Fibroblast of skin of right biceps (primary cell): ENCODE measurements at regions not wholly inside any gene's neighbourhood (a gene's known extent, or its start where the extent isn't known, plus 50 kb on each side); places are given as distances from the start of the nearest gene placed in this dataset.
"Not testable (repeated sequence)": the region's sequence is repeated elsewhere in the genome, so short reads cannot be mapped to it uniquely, and the experiment has no call there.

Experiments used
- DNase-seq: peaks from one replicate; pipeline ENCODE4 v3.0.0-alpha.2; 2013

DNA sequence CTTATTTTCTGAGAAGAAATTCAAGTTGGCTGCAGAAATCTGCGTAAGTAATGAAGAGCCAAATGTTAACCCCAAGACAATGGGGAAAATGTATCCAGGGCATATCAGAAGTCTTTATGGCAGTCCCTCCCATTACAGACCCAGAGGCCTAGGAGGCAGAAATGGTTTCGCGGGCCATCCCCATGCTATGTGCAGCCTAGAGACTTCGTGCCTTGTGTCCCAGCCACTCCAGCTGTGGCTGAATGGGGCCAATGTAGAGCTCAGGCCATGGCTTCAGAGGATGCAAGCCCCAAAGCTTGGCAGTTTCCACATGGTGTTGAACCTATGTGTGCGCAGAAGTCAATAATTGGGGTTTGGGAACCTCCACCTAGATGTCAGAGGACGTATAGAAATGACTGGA is 131.9 kb downstream of the GPR37 start:
- DNase-seq: no peak

DNA sequence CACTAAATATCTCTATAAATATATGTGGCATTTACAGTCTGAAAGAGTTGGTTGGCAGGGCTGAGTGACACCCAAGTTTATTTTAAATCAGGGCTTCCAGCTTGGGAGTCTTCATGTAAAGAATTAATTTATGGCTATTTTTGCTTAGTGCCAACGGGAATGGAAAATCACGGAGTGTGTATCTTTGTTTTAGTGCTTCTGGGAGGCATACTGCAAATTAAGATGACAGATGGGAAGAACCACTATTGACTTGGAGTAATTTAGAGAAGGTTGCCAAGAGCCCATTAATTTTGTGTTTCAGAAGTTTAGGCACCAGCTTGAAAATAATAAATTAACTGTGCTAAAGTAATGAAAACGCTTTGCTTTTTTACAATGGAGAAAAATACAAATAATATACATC is 135.2 kb downstream of the GPR37 start:
- no peak for DNase-seq

DNA sequence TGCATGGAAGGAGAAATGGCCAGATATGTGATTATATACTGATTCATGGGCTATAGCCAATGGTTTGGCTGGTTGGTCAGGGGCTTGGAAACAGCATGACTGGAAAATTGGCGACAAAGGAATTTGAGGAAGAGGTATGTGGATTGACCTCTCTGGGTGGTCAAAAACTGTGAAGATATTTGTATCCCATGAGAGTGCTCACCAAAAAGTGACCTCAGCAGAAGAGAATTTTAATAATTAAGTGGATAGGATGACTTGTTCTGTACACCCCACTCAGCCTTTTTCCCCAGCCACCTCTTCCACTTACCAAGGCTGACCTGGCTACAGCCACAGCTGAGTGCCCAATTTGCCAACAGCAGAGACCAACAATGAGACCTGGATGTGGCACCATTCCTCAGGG is 146.7 kb downstream of the GPR37 start:
- DNase-seq: no peak

DNA sequence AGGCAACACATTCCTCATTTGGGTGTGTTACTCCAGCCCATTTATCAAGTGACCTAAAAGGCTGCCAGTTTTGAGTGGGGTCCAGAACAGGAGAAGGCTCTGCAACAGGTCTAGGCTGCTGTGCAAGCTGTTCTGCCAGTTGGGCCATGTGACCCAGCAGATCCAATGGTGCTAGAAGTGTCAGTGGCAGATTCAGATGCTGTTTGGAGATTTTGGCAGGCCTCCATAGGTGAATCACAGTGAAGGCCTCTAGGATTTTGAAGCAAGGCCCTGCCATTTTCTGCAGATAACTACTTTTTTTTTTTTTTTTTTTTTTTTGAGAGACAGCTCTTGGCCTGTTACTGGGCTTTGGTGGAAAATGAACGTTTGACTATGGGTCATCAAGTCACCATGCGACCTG is 147.5 kb downstream of the GPR37 start:
- DNase-seq: not testable (repeated sequence)

DNA sequence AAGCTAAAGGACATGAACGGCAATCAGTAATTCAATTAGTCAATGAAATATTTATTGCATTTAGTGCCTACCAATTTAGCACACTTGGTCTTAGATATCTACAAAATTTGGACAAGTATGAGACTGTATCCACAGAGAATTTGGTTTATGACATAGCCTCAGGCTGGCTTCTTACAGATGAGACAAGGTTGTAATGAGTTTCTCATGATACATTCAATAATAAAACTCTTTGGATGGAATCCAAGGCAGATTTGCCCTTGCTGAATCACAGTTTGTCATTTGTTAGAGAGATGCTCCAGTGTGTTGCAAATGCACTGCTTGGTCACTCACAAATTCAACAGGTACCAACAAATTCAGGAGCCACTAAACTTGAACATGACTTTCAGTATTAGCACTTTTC is 162.5 kb downstream of the GPR37 start:
- no peak for DNase-seq

DNA sequence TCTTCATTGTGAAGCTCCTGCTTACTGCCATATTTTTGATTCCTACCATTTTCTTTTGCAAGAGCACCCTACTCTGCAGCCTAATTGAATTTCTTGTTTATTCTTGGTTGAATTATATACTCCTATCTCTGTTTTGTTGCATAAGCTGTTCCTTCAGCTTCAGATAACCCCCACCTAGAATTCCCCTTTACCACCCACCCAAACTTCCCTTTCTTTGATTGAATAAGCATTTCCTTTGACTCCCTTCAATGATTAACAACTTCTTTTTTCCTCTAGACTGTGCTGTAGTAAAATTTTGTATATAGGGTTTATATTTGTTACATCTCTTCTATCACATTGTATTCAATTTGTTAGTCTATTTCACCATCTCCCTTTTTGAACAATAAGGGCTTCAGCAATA is 168.1 kb downstream of the GPR37 start:
- no peak for DNase-seq

DNA sequence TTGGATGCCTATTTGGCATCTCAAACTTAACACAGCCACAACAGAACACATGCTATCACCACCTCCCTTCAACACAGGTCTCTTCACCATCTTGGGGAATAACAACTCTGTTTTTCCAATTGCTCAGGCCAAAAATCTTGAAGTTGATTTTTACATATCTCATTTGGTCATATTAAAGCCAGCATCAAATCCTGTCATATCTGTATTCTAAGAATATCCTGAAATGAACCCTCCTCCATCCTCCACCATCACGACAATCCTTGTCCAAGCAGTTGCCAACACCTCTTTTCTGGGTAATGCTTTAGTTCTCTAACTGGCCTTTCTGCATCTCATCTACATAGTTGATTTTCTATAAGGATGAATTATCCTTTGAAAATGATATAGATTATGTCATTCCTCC is 168.7 kb downstream of the GPR37 start:
- DNase-seq: no peak

DNA sequence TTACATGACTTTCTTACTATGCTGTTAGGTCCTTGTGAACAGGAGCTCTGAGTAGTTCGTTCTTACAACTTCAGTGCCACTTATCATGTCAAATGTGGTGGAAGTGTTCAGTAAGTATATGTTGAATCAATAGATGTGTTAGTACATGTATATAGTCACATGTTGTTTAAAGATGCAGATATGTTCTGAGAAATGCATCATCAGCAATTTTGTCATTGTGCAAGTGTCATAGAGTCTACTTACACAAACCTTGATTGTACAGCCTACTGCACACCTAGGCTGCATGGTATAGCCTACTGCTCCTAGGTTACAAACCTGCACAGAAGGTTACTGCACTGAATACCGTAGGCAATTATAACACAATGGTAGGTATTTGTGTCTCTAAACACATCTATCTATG is 174.8 kb downstream of the GPR37 start:
- no peak for DNase-seq

DNA sequence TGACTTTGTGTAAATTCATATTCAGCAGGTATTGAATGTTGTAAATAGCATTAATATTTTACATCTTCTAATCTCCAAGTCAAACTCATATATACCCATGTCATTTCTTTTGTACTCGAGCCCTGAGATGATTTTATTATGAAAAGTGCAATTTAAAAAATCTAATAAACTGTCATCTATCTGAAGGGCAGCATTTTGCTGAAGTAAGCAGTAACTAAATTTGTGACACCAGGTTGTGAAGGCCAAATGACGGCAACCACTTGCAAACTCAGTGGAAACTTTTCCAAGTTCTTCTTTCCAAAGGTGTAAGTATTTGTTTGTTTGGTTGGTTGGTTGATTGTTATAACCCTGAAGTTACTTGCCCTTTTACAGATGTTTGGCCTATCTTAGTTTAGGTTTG is 188.3 kb downstream of the GPR37 start:
- DNase-seq: no peak

DNA sequence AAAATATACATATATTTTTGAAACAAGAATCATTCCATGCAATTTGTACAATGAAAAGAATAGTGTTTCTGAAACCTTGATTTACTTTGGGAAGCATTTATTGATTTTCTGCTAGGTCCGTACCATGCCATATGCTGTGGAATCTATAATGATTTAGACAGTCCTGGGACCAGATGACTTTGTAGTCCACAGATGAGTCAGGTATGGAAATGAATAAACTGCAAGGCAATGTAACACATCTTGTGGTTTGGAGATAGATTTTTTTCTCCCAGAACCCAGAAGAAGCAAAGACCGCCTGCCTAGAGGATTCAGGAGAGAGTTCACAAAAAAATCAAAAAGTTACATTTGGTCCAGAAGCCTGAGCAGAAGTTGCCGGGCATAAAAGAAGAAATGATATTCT is 190.4 kb downstream of the GPR37 start:
- no peak for DNase-seq

DNA sequence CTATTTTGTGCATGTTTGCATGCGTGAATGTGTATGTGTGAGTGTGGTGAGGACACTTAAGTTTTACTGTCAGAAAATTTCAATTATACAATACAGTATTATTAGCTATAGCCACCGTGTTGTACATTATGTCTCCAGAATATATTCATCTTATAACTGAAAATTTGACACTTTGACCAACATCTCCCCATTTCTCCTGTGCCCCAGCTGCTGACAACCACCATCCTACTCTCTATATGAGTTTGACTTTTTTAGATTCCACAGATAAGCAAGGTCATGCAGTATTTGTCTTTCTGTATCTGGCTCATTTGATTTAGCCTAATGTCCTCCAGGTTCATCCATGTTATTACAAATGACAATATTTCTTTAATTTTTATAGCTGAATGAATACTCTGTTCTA is 195.0 kb downstream of the GPR37 start:
- DNase-seq: no peak

DNA sequence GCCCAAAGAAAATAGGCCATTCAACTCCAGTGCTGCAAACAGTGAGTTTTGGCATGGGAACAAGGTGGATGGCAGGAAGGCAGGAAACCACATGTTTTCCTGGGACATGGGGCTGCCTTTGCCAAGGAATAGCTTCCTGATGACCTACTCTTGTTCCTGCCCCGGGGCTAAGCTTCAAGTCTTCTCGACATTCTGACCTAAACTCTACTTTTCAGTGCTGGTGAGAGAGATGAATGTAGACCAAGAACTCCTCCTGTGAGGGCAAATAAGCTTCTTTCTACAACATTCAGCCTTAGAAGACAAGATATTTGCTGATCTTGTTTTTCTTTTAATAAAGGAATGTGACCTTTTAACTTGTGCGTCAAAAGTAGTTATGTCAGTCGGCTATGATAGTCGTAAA is 199.0 kb downstream of the GPR37 start:
- DNase-seq: no peak

DNA sequence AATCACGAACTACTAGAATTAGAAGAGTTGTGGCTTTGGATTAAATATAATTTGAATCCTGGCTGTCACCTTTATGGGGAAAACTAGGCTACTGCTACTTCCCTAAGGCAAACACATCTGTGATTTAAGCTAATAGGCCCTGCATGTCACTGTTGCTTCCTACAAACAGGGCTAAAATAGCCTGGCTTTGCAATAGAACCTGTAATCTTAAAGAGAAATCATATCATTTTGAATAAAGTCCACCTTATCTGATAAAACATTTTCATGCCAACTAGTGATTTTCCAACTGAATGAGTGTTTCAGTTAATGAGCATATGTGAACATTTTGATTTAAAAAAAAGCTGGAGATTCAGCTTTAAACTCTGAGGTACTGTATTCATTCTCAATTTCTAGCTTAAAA is 208.0 kb downstream of the GPR37 start:
- DNase-seq: no peak

DNA sequence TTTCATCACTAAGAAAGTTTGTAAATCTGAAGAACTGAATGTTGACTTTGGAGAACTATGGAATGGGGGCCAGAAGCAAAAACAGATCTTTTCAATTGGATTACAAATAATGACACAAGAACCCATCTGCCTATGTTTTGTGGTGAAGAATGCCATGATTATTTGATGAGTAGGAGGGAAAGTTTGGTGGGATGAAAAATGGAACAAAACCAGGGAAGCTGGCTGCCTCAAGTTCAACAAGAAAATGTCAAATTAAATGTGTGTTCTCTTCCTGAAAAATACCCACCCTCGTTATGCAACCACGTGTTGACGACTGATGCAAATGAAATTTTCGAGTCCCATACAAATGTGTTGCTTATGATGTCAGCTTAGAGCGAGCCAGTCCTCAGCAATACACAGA is 208.5 kb downstream of the GPR37 start:
- DNase-seq: no peak

DNA sequence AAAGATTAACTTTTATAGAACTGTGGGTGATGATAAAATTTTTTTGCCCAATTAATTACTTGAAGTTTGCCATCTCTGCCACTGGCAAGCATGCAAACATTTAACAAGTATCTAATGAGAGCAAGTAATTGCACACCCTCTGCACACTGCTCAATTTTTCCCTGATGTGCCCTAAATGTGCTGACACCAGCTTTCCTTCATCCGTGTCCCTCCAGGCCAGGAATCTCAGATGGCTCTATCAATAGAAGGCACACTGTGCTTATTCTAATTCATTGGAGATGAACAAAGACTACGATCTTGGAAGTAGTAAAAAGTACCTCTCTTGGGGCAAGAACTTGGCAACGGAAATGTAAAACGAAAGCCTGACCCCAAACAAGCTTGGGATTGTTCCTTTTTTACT is 212.1 kb downstream of the GPR37 start:
- DNase-seq: no peak

DNA sequence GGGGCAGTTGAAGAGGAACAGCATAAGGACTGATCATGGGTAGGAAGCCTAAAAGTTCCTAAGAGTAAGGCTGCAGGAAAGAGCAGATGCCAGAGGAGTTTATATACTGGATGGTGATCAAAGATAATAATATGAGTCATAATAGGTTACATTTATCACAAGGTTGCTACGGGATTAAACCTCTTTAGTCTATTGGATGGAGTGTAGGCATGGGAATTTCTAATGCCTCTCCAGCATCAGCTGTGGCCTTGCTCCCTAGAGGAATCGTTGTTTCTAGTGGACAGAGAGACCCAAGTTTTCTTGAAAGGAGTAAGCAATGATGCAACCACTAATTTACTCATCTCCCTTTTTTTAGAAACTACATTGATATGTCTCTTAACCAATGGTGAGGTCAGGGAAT is 213.4 kb downstream of the GPR37 start:
- no peak for DNase-seq

DNA sequence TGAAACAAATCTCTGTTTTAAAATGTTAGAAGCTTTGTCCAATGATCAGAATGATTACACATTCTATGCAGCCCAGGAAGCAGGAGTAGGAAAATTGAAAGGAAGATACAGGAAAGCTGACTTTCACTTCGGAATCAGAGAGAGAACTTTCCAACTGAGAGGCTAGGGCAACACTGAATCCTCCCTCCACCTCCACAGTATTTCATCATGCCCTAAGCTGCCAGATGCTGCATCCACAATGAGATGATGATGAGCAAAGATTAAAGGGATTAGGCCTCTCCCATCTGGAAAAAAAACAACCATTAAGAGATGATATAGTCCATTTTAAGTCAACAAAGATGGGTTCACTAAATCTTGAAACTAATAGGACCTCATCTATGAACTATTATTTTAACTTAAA is 215.6 kb downstream of the GPR37 start:
- no peak for DNase-seq

DNA sequence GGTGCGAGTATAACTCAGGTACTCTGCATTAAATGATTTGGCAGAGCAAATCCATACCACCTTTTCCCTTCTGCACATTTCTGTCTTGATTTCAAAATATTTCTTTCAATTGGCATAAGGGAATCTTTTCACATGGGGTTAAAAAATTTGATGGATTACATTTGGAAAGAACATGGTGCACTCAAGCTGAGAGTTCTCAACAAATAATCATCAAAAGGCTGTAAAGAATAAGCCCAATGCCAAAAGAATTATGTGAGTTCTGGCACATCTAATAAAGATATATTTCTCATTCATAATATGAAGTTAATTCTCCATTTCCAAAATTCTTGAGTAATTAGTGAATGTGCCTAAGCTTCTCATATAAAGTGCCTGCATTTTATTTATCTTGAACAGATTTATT is 223.1 kb downstream of the GPR37 start:
- DNase-seq: no peak

DNA sequence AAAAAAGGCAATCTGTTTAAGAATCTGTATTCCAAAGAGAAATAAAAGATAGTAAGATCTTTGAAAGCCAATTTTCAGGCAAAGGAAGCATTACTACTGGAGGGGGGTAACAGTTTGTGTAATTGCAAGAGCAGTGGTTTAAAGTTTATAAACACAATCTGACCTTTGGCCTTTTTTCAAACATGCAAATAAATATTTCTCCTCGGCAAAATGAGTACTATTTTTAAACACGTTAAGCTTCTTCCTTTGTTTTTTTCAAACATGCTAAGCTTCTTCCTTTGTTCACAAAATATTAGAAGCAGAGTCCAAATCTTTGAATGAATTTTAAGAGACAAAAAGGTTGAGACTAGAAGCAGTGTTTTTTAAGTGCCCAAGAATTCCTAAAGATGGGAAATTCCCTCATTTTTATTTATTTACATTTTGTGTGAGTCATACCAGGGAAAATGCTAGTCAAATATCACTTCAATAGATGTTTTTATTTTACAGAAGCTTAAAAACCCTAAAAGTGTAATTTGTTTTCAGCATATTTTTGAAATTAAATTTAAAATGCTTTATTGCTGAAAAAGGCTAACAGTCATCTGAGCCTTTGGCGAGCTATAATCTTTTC is 229.3 kb downstream of the GPR37 start:
- no peak for DNase-seq

DNA sequence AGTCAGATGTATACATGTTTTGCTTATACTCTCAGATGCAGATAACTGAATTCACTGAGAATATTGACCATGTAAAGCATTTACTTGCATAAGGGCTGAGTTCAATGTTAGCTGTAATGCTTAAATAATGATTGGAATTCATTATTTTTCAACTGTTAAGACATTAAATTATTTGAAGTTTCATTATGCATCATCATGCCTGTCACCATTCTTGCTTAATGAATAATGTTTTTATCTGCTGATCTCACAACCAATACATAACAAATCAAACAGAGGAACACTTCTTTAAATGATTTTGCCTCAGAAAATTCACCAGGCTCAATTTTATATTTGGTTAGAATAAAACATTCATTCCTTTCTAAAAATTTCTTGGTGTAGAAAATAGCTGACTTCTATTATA is 233.4 kb downstream of the GPR37 start:
- DNase-seq: peak; percentile 28

DNA sequence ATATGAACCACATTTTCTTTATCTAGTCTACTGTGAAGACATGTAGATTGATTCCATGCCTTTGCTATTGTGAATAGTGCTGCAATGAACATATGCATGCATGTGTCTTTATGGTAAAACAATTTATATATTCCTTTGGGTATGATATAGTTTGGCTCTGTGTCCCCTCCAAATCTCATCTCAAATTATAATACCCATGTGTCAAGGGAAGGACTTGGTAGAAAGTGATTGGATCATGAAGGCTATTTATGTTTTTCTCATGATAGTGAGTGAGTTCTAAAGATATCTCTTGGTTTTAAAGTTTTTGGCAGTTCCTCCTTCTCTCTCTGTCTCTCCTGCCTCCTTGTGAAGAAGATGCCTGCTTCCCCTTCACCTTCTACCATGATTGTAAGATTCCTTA is 248.7 kb downstream of the GPR37 start:
- no peak for DNase-seq

DNA sequence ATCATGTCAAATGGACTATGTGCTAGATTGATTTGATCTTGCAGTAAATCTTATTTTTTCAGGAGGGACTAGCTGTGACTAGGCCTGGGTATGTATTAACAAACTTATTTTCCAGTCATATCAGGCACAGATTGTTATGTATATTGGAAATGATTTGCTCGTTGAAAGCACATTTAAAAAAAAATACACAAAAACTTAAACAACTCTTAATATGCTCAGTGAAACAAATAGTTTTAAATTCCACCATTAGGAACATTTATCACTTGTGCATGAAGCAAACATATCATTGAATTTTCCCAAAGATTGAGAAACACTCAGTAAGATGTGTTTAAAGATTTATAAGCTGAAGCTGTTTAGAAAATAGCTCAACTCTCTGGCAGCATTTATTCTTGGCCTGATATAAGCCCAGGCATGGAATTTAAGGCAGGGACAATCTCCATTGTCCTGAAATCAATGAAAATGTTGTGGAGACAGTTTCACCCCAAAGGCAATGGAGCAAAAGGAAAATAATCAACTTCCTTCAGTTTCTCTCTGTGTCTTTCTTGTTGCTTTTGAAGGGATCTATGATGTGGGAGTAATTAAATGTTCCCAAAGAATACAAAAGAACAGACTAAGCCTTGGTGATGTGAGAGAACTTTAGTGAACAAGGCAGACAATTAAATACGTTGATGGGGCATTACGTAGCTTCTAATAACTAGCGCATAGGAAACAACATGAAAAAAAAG is 250.3 kb downstream of the GPR37 start:
- no peak for DNase-seq

DNA sequence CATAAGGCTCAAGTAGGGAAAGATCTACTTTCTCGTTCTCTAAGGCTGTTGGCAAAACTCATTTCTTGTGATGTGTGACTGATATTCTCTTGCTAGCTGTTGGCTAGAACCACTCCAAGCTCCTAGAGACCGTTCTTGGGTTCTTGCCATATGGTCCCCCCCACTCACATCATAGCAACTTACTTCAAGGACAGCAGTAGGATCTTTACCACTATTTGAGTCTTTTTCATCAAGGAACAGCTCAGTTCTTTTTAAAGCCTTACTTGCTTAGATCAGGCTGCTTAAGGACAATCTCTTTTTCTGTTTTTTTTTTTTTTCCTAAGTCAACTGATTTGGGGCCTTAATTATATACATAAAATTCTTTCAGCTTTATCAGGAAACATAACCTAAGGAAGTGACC is 251.1 kb downstream of the GPR37 start:
- no peak for DNase-seq

DNA sequence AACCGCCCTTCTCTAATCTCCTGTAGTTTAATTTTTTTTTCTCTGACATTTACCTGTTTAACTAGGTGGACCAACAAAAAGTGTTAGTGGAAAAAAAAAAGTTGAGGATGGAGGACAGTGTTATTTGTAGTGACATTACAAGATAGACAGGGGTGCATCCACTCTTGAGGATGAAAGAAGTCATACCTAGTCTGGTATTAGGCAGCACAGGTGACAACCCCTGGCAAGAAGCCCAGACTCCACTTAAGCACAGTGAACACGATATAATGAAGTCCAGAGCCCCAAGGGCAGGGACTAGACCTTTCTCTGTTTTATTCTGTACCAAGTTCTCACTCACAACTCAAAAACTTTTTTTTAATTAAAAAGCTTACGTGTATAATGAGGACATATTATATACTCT is 268.4 kb downstream of the GPR37 start:
- DNase-seq: no peak

DNA sequence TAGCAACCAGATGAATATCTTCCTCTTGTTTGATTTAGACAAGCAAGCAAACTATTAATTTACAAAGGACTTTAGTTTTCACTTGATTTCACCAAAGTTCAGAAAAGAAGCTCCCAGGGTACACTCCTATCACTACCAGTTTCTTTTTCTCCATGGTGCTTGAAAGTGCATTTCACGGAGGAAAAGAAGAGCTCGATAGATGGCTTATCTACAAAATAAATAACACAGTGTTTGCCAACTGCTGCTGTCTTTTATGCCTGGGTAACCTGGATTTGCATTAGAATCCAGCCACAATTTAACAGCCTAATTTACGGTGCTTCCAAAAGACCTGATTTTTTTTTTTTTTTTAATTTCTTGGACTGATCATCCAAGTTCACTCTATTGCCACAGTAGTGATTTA is 275.7 kb downstream of the GPR37 start:
- no peak for DNase-seq
